ENCODE measurements at regions not wholly inside any gene's neighbourhood (a gene's known extent, or its start where the extent isn't known, plus 50 kb on each side); places are given as distances from the start of the nearest gene placed in this dataset.

- TF ChIP-seq POLR2A (IDR thresholded peaks at IDR 0.05; ENCODE audit: low read length) = no peak
- TF ChIP-seq GATA1 (IDR thresholded peaks at IDR 0.05; ENCODE audit: low read depth, low read length) = no peak
Observed at GRCh38 chr3:181289306-181289705, 299.8 kb upstream of the DNAJC19 start.
